HL-60 (cell line): ENCODE measurements at regions not wholly inside any gene's neighbourhood (a gene's known extent, or its start where the extent isn't known, plus 50 kb on each side); places are given as distances from the start of the nearest gene placed in this dataset.

ENCODE experiments used
- GABPA ChIP-seq: IDR thresholded peaks from 2 replicates; pipeline ENCODE4 v1.6.1; 2012; ENCODE audit warnings: low read depth
- POLR2AphosphoS5 ChIP-seq: IDR thresholded peaks from 2 replicates; pipeline ENCODE4 v1.6.1; 2012; ENCODE audit warnings: low read depth
- TF ChIP-seq, protein P1 (sequence below): IDR thresholded peaks from one replicate; pipeline ENCODE4 v1.5.1; 2011; ENCODE audit warnings: low read length, control low read depth, inconsistent platforms; ENCODE audit not compliant: insufficient read depth
- TF ChIP-seq, protein P2 (sequence below): IDR thresholded peaks from 2 replicates; pipeline ENCODE4 v1.6.1; 2012; ENCODE audit warnings: low read depth; ENCODE audit not compliant: insufficient replicate concordance

DNA sequence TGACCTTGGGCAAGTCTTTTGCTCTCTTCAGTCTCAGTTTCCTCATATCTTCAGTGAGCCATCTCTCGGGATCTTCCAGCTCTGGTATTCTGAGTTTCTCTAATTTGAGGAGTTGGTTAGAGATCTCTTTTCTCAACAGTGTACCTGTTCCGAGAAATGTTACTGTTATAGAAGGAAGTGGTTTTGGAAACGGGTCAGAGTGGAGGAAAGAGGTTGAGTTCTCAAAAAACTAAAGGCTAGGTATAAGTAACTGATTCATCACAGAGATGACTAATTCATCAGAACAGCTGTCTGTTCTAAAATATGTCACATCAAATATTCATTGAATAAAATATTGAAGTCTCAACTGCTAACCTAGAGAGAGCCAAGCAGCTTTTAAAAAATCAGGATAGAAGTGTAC, 106.6 kb downstream of the PALM2AKAP2 start:
- TF ChIP-seq, protein P1, sequence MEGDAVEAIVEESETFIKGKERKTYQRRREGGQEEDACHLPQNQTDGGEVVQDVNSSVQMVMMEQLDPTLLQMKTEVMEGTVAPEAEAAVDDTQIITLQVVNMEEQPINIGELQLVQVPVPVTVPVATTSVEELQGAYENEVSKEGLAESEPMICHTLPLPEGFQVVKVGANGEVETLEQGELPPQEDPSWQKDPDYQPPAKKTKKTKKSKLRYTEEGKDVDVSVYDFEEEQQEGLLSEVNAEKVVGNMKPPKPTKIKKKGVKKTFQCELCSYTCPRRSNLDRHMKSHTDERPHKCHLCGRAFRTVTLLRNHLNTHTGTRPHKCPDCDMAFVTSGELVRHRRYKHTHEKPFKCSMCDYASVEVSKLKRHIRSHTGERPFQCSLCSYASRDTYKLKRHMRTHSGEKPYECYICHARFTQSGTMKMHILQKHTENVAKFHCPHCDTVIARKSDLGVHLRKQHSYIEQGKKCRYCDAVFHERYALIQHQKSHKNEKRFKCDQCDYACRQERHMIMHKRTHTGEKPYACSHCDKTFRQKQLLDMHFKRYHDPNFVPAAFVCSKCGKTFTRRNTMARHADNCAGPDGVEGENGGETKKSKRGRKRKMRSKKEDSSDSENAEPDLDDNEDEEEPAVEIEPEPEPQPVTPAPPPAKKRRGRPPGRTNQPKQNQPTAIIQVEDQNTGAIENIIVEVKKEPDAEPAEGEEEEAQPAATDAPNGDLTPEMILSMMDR, result no peak
- TF ChIP-seq POLR2AphosphoS5, result no peak
- TF ChIP-seq, protein P2, sequence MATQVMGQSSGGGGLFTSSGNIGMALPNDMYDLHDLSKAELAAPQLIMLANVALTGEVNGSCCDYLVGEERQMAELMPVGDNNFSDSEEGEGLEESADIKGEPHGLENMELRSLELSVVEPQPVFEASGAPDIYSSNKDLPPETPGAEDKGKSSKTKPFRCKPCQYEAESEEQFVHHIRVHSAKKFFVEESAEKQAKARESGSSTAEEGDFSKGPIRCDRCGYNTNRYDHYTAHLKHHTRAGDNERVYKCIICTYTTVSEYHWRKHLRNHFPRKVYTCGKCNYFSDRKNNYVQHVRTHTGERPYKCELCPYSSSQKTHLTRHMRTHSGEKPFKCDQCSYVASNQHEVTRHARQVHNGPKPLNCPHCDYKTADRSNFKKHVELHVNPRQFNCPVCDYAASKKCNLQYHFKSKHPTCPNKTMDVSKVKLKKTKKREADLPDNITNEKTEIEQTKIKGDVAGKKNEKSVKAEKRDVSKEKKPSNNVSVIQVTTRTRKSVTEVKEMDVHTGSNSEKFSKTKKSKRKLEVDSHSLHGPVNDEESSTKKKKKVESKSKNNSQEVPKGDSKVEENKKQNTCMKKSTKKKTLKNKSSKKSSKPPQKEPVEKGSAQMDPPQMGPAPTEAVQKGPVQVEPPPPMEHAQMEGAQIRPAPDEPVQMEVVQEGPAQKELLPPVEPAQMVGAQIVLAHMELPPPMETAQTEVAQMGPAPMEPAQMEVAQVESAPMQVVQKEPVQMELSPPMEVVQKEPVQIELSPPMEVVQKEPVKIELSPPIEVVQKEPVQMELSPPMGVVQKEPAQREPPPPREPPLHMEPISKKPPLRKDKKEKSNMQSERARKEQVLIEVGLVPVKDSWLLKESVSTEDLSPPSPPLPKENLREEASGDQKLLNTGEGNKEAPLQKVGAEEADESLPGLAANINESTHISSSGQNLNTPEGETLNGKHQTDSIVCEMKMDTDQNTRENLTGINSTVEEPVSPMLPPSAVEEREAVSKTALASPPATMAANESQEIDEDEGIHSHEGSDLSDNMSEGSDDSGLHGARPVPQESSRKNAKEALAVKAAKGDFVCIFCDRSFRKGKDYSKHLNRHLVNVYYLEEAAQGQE, result no peak
- no peak for TF ChIP-seq GABPA
